ENCODE measurements at regions not wholly inside any gene's neighbourhood (a gene's known extent, or its start where the extent isn't known, plus 50 kb on each side); places are given as distances from the start of the nearest gene placed in this dataset.
"Not testable (repeated sequence)": the region's sequence is repeated elsewhere in the genome, so short reads cannot be mapped to it uniquely, and the experiment has no call there.

- H3K4me1 ChIP-seq (ENCODE audit: control insufficient read depth in 2 of 2, insufficient read depth in 2 of 2, low read length in 1 of 2); H3K27me3 ChIP-seq (ENCODE audit: control insufficient read depth in 1 of 2, insufficient read depth in 2 of 2, low read length in 2 of 2); H3K9me3 ChIP-seq (ENCODE audit: control insufficient read depth in 2 of 2, insufficient read depth in 1 of 2, low read depth in 1 of 2, low read length in 1 of 2); H3K36me3 ChIP-seq (ENCODE audit: control insufficient read depth in 2 of 2, insufficient read depth in 2 of 2, low read length in 1 of 2); H3K4me3 ChIP-seq (ENCODE audit: low read depth in 1 of 2, low read length in 2 of 2); H3K27ac ChIP-seq (ENCODE audit: low read depth in 2 of 2, low read length in 1 of 2): not testable (repeated sequence)
- 88 to 95% methylated on average over 1 of the region's 3 CpGs for WGBS, 2 donors
Measured at GRCh38 chr1:83134322-83135014, 864.5 kb downstream of the TTLL7 start.

GRCh38 chr1:83131692-83131955, 867.3 kb downstream of the TTLL7 start:
- Histone ChIP-seq H3K27ac (ENCODE audit: low read depth in 2 of 2, low read length in 1 of 2) (no peak overlapping the region), H3K4me3 (ENCODE audit: low read depth in 1 of 2, low read length in 2 of 2) (no peak overlapping the region), H3K27me3 (ENCODE audit: control insufficient read depth in 1 of 2, insufficient read depth in 2 of 2, low read length in 2 of 2) (no peaks in the 10 kb centered on the region), H3K36me3 (ENCODE audit: control insufficient read depth in 2 of 2, insufficient read depth in 2 of 2, low read length in 1 of 2) (no peaks in the 10 kb centered on the region), H3K4me1 (ENCODE audit: control insufficient read depth in 2 of 2, insufficient read depth in 2 of 2, low read length in 1 of 2) (no peaks in the 10 kb centered on the region), H3K9me3 (ENCODE audit: control insufficient read depth in 2 of 2, insufficient read depth in 1 of 2, low read depth in 1 of 2, low read length in 1 of 2) (no peaks in the 10 kb centered on the region)
- 58 to 63% methylated on average over 1 of the region's 1 CpG for WGBS, 2 donors

GRCh38 chr1:83130886-83131691, 867.8 kb downstream of the TTLL7 start:
- no peaks in the 10 kb centered on the region for H3K9me3 ChIP-seq (ENCODE audit: control insufficient read depth in 2 of 2, insufficient read depth in 1 of 2, low read depth in 1 of 2, low read length in 1 of 2)
- 79 to 81% methylated on average over 3 of the region's 3 CpGs for WGBS, 2 donors

DNA sequence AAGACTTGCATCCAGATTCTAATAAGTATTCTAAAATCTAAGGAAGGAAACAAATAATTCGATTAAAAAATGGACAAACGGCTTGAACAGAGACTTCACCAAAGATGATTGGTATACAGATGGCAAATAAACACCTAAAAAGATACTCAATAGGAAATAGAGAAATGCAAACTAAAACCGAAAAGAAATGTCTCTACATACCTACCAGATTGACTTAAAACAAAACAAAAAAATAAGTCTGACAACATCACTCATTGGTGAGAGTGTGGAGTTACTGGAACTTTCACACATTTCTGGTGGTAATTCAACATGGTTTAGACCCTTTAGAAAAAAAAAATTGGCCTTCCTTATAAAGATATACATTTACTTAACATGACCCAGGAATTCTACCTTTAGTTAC, 869.8 kb downstream of the TTLL7 start:
- H3K4me3 ChIP-seq (ENCODE audit: low read depth in 1 of 2, low read length in 2 of 2) = no peak overlapping the region
- no peak overlapping the region for H3K27ac ChIP-seq (ENCODE audit: low read depth in 2 of 2, low read length in 1 of 2)
- no peaks in the 10 kb centered on the region for H3K9me3 ChIP-seq (ENCODE audit: control insufficient read depth in 2 of 2, insufficient read depth in 1 of 2, low read depth in 1 of 2, low read length in 1 of 2)
- H3K4me1 ChIP-seq (ENCODE audit: control insufficient read depth in 2 of 2, insufficient read depth in 2 of 2, low read length in 1 of 2) = no peaks in the 10 kb centered on the region
- H3K27me3 ChIP-seq (ENCODE audit: control insufficient read depth in 1 of 2, insufficient read depth in 2 of 2, low read length in 2 of 2) = no peaks in the 10 kb centered on the region
- no peaks in the 10 kb centered on the region for H3K36me3 ChIP-seq (ENCODE audit: control insufficient read depth in 2 of 2, insufficient read depth in 2 of 2, low read length in 1 of 2)
- 91 to 96% methylated on average over 3 of the region's 3 CpGs for WGBS, 2 donors

More at GRCh38 chr1:83130886-83131691, 867.8 kb downstream of the TTLL7 start:
- Histone ChIP-seq H3K36me3 (ENCODE audit: control insufficient read depth in 2 of 2, insufficient read depth in 2 of 2, low read length in 1 of 2) (no peaks in the 10 kb centered on the region), H3K27ac (ENCODE audit: low read depth in 2 of 2, low read length in 1 of 2) (no peak overlapping the region), H3K4me3 (ENCODE audit: low read depth in 1 of 2, low read length in 2 of 2) (no peak overlapping the region), H3K4me1 (ENCODE audit: control insufficient read depth in 2 of 2, insufficient read depth in 2 of 2, low read length in 1 of 2) (no peaks in the 10 kb centered on the region), H3K27me3 (ENCODE audit: control insufficient read depth in 1 of 2, insufficient read depth in 2 of 2, low read length in 2 of 2) (no peaks in the 10 kb centered on the region)

- no peaks in the 10 kb centered on the region for H3K36me3 ChIP-seq (ENCODE audit: control insufficient read depth in 2 of 2, insufficient read depth in 2 of 2, low read length in 1 of 2)
- no peaks in the 10 kb centered on the region for H3K27me3 ChIP-seq (ENCODE audit: control insufficient read depth in 1 of 2, insufficient read depth in 2 of 2, low read length in 2 of 2)
- no peak overlapping the region for H3K27ac ChIP-seq (ENCODE audit: low read depth in 2 of 2, low read length in 1 of 2)
- WGBS, 2 donors = 93 to 97% methylated on average over 2 of the region's 2 CpGs
- no peaks in the 10 kb centered on the region for H3K4me1 ChIP-seq (ENCODE audit: control insufficient read depth in 2 of 2, insufficient read depth in 2 of 2, low read length in 1 of 2)
- H3K4me3 ChIP-seq (ENCODE audit: low read depth in 1 of 2, low read length in 2 of 2) = no peak overlapping the region
- H3K9me3 ChIP-seq (ENCODE audit: control insufficient read depth in 2 of 2, insufficient read depth in 1 of 2, low read depth in 1 of 2, low read length in 1 of 2) = no peaks in the 10 kb centered on the region
Measured at GRCh38 chr1:83125456-83125855, 873.5 kb downstream of the TTLL7 start.

DNA sequence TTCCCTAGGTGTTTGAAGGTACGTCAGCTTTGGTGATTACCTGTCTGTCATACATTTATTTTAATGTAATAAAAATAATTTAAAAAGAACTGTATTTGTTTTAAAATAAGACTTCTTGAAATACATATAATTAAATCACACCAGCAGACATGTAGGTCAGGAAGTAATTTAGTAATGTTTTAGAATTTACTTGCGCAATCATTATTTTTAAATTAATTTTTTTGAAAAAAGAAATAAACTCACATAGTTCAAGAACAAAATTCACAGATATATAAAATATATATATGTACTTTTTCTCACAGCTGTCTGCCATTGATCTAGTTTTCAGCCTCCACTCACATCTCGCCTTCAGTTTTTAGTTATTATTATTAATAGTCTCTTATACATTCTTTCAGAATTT, 875.9 kb downstream of the TTLL7 start:
- Histone ChIP-seq H3K27ac (ENCODE audit: low read depth in 2 of 2, low read length in 1 of 2) (no peak overlapping the region), H3K9me3 (ENCODE audit: control insufficient read depth in 2 of 2, insufficient read depth in 1 of 2, low read depth in 1 of 2, low read length in 1 of 2) (no peaks in the 10 kb centered on the region), H3K4me1 (ENCODE audit: control insufficient read depth in 2 of 2, insufficient read depth in 2 of 2, low read length in 1 of 2) (no peaks in the 10 kb centered on the region), H3K36me3 (ENCODE audit: control insufficient read depth in 2 of 2, insufficient read depth in 2 of 2, low read length in 1 of 2) (no peaks in the 10 kb centered on the region), H3K27me3 (ENCODE audit: control insufficient read depth in 1 of 2, insufficient read depth in 2 of 2, low read length in 2 of 2) (no peaks in the 10 kb centered on the region), H3K4me3 (ENCODE audit: low read depth in 1 of 2, low read length in 2 of 2) (no peak overlapping the region)
- 94 to 98% methylated on average over 3 of the region's 3 CpGs for WGBS, 2 donors

- H3K4me3 ChIP-seq (ENCODE audit: low read depth in 1 of 2, low read length in 2 of 2) = no peak overlapping the region
- H3K27me3 ChIP-seq (ENCODE audit: control insufficient read depth in 1 of 2, insufficient read depth in 2 of 2, low read length in 2 of 2) = no peaks in the 10 kb centered on the region
- H3K4me1 ChIP-seq (ENCODE audit: control insufficient read depth in 2 of 2, insufficient read depth in 2 of 2, low read length in 1 of 2) = no peaks in the 10 kb centered on the region
- no peaks in the 10 kb centered on the region for H3K9me3 ChIP-seq (ENCODE audit: control insufficient read depth in 2 of 2, insufficient read depth in 1 of 2, low read depth in 1 of 2, low read length in 1 of 2)
- no peak overlapping the region for H3K27ac ChIP-seq (ENCODE audit: low read depth in 2 of 2, low read length in 1 of 2)
- 95 to 99% methylated on average over 4 of the region's 4 CpGs for WGBS, 2 donors
- no peaks in the 10 kb centered on the region for H3K36me3 ChIP-seq (ENCODE audit: control insufficient read depth in 2 of 2, insufficient read depth in 2 of 2, low read length in 1 of 2)
Measured at GRCh38 chr1:83118472-83118871, 880.5 kb downstream of the TTLL7 start.

- 95% methylated on average over 4 of the region's 4 CpGs for WGBS, 2 donors
- H3K4me1 ChIP-seq (ENCODE audit: control insufficient read depth in 2 of 2, insufficient read depth in 2 of 2, low read length in 1 of 2); H3K27ac ChIP-seq (ENCODE audit: low read depth in 2 of 2, low read length in 1 of 2); H3K27me3 ChIP-seq (ENCODE audit: control insufficient read depth in 1 of 2, insufficient read depth in 2 of 2, low read length in 2 of 2); H3K36me3 ChIP-seq (ENCODE audit: control insufficient read depth in 2 of 2, insufficient read depth in 2 of 2, low read length in 1 of 2); H3K9me3 ChIP-seq (ENCODE audit: control insufficient read depth in 2 of 2, insufficient read depth in 1 of 2, low read depth in 1 of 2, low read length in 1 of 2); H3K4me3 ChIP-seq (ENCODE audit: low read depth in 1 of 2, low read length in 2 of 2): not testable (repeated sequence)
Measured at GRCh38 chr1:83117030-83117429, 881.9 kb downstream of the TTLL7 start.

DNA sequence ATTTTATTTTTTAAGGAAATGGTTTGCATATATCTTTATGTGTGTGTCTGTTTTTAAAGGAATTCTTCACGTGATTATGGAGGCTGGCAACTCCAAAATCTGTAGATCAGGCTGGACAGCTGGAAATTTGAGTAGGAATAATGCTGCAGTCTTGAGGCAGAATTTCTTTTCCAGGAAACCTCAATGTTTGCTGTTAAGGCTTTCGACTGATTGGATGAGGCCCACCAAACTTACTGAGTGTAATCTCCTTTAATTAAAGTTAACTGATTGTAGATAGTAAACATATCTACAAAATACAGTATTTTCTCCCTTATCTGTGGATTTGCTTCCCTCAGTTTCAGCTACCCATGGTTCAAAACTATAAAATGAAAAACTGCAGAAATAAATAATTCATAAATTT, 883.1 kb downstream of the TTLL7 start:
- Histone ChIP-seq H3K36me3 (ENCODE audit: control insufficient read depth in 2 of 2, insufficient read depth in 2 of 2, low read length in 1 of 2) (no peaks in the 10 kb centered on the region), H3K4me1 (ENCODE audit: control insufficient read depth in 2 of 2, insufficient read depth in 2 of 2, low read length in 1 of 2) (no peaks in the 10 kb centered on the region), H3K4me3 (ENCODE audit: low read depth in 1 of 2, low read length in 2 of 2) (no peak overlapping the region), H3K27ac (ENCODE audit: low read depth in 2 of 2, low read length in 1 of 2) (no peak overlapping the region), H3K27me3 (ENCODE audit: control insufficient read depth in 1 of 2, insufficient read depth in 2 of 2, low read length in 2 of 2) (no peaks in the 10 kb centered on the region), H3K9me3 (ENCODE audit: control insufficient read depth in 2 of 2, insufficient read depth in 1 of 2, low read depth in 1 of 2, low read length in 1 of 2) (no peaks in the 10 kb centered on the region)
- 76 to 88% methylated on average over 2 of the region's 2 CpGs for WGBS, 2 donors

Data from esophagus (tissue), 2 donors.